Stomach (tissue), 8 donors: ENCODE measurements at regions not wholly inside any gene's neighbourhood (a gene's known extent, or its start where the extent isn't known, plus 50 kb on each side); places are given as distances from the start of the nearest gene placed in this dataset.
"Not testable (repeated sequence)": the region's sequence is repeated elsewhere in the genome, so short reads cannot be mapped to it uniquely, and the experiment has no call there.

ENCODE experiments used
- DNase-seq, 2 donors: peaks; one replicate each; pipeline versions ENCODE4 v3.0.0 to v3.0.0-alpha.2; 2013 to 2019
- H3K27ac ChIP-seq, 5 donors: fragments of 200-600 bp in 4 of 5; sonication (generic) in 4 of 5; one replicate each; pipeline ENCODE4 v1.5.1; 2013 to 2019; ENCODE audit warnings: mild to moderate bottlenecking in 1 of 5, moderate library complexity in 1 of 5
- H3K27me3 ChIP-seq, 3 donors: fragments of 200-600 bp; sonication (generic); one replicate each; pipeline ENCODE4 v1.5.1; 2017 to 2019; ENCODE audit warnings: mixed run types in 1 of 3
- H3K36me3 ChIP-seq, 4 donors: fragments of 200-600 bp; sonication (generic); 1 replicate in 3 of 4; 2 replicates in 1 of 4; pipeline ENCODE4 v1.5.1; 2016 to 2019
- H3K4me1 ChIP-seq, 4 donors: fragments of 200-600 bp; sonication (generic); one replicate each; pipeline ENCODE4 v1.5.1; 2016 to 2019
- H3K4me3 ChIP-seq, 4 donors: fragments of 200-600 bp; sonication (generic) in 3 of 4; one replicate each; pipeline ENCODE4 v1.5.1; 2016 to 2019; ENCODE audit warnings: mild to moderate bottlenecking in 1 of 4
- H3K9me3 ChIP-seq, 4 donors: fragments of 200-600 bp; sonication (generic); one replicate each; pipeline ENCODE4 v1.5.1; 2016 to 2019
- EP300 ChIP-seq: sonication (generic); formaldehyde crosslinking; IDR thresholded peaks from one replicate; pipeline ENCODE4 v1.6.1; 2017; ENCODE audit warnings: antibody characterized with exemption
- POLR2A ChIP-seq, 4 donors: fragments of 450-650 bp; IDR thresholded peaks; one replicate each; pipeline ENCODE4 v1.6.1; 2016; ENCODE audit warnings: antibody characterized with exemption in 4 of 4, control low read depth in 2 of 4, mild to moderate bottlenecking in 1 of 4, moderate library complexity in 1 of 4
- POLR2AphosphoS5 ChIP-seq, 3 donors: sonication (generic); formaldehyde crosslinking; IDR thresholded peaks; one replicate each; pipeline ENCODE4 v1.6.1; 2016; ENCODE audit warnings: antibody characterized with exemption in 3 of 3
- WGBS, 5 donors: extraction: QIAGEN DNeasy Blood & Tissue Kit in 3 of 5; methylation state at CpG; one replicate each; pipeline versions ENCODE4 v1.1.5 to v1.1.7; 2013 to 2018; 5-methylcytosine and 5-hydroxymethylcytosine counted together
- intact Hi-C: fragments of 100-400 bp; cut with DNase I; formaldehyde crosslinking; loops from one replicate; pipeline ENCODE4 v1.15.1; 2023; ENCODE audit warnings: low total_unique reads
- TF ChIP-seq, protein P1 (sequence below), 7 experiments: fragments of 450-650 bp in 4 of 7; fragments of 200-600 bp in 3 of 7; sonication (generic) in 3 of 7; IDR thresholded peaks; one replicate each; pipeline ENCODE4 v1.5.1; 2016 to 2019; ENCODE audit warnings: antibody characterized with exemption in 7 of 7, control low read depth in 2 of 7, mild to moderate bottlenecking in 1 of 7
- donor health status: healthy with polysubstance abuse.
- donor health status: Bipolar disorder and iron deficiency.
- donor health status: healthy.

DNA sequence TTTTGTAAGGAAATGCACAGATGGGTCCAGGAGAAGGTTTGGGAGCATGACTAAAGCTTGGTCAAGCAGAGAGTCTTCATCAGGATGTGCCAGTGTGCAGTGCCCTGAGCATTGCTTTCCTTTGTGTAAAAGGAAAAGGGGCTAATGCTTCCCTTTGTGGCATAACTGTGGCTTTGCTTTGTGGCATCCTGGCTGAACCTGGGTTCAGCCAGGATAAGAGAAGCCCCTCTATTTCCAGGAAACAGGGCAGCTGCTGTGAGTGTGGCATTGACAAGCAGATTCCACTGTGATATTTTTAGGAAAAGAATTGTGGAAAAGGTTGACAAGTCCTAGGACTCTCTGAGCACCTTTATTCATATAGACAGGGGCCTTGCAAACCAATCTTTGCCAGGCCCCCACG, 193.4 kb upstream of the CXCL12 start:
- no peaks in the 10 kb centered on the region for H3K4me1 ChIP-seq
- H3K4me3 ChIP-seq: no peak overlapping the region
- H3K9me3 ChIP-seq: no peaks in the 10 kb centered on the region
- intact Hi-C loops: no loop called here
- H3K36me3 ChIP-seq: no peaks in the 10 kb centered on the region
- H3K27me3 ChIP-seq: no peaks in the 10 kb centered on the region
- DNase-seq: no peak
- TF ChIP-seq POLR2AphosphoS5 (IDR thresholded peaks at IDR 0.05) (no peak), EP300 (no peak), POLR2A (IDR thresholded peaks at IDR 0.05) (no peak)
- TF ChIP-seq, protein P1, sequence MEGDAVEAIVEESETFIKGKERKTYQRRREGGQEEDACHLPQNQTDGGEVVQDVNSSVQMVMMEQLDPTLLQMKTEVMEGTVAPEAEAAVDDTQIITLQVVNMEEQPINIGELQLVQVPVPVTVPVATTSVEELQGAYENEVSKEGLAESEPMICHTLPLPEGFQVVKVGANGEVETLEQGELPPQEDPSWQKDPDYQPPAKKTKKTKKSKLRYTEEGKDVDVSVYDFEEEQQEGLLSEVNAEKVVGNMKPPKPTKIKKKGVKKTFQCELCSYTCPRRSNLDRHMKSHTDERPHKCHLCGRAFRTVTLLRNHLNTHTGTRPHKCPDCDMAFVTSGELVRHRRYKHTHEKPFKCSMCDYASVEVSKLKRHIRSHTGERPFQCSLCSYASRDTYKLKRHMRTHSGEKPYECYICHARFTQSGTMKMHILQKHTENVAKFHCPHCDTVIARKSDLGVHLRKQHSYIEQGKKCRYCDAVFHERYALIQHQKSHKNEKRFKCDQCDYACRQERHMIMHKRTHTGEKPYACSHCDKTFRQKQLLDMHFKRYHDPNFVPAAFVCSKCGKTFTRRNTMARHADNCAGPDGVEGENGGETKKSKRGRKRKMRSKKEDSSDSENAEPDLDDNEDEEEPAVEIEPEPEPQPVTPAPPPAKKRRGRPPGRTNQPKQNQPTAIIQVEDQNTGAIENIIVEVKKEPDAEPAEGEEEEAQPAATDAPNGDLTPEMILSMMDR (IDR thresholded peaks at IDR 0.05): no peak
- 48 to 94% (median 75%) methylated on average over 1 of the region's 1 CpG for WGBS, 5 donors
- H3K27ac ChIP-seq: no peak overlapping the region

DNA sequence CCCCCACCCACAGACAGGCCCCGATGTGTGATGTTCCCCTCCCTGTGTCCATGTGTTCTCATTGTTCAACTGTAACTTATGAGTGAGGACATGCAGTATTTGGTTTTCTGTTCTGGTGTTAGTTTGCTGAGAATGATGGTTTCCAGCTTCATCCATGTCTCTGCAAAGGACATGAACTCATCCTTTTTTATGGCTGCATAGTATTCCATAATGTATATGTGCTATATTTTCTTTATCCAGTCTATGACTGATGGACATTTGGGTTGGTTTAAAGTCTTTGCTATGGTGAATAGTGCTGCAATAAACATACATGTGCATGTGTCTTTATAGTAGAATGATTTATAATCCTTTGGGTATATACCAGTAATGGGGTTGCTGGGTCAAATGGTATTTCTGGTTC, 194.1 kb upstream of the CXCL12 start:
- H3K36me3 ChIP-seq, H3K4me3 ChIP-seq, H3K27ac ChIP-seq, H3K27me3 ChIP-seq, H3K4me1 ChIP-seq, H3K9me3 ChIP-seq, DNase-seq, intact Hi-C loops: not testable (repeated sequence)
- WGBS, 5 donors: 94 to 100% (median 100%) methylated on average over 1 of the region's 1 CpG

DNA sequence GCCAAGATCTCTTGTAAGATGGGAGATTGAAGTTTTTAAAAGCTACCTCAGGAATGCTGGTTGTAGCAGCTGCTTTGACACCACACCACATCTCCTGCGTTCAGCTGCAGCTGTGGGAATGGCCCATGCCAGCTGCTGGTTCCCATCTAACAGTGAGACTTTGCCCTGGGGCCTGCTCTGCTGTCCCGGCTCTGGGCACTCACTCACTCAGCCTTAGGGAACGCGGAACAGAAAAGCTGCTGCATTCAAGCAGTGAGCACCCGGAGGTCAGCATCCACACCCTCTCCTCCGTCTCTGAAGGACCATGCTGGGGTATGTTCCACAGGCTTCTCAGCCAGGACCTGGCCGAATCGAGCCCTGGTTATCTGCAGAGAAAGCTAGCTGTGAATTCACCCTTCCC, 197.1 kb upstream of the CXCL12 start:
- no peaks in the 10 kb centered on the region for H3K9me3 ChIP-seq
- no peak overlapping the region for H3K27ac ChIP-seq
- no peaks in the 10 kb centered on the region for H3K36me3 ChIP-seq
- WGBS, 5 donors: 73 to 88% (median 76%) methylated on average over 4 to 8 of the region's 8 CpGs
- TF ChIP-seq POLR2AphosphoS5 (IDR thresholded peaks at IDR 0.05) (no peak), POLR2A (IDR thresholded peaks at IDR 0.05) (no peak), EP300 (no peak)
- TF ChIP-seq, protein P1 (IDR thresholded peaks at IDR 0.05): no peak
- no peaks in the 10 kb centered on the region for H3K4me1 ChIP-seq
- no peak for DNase-seq
- intact Hi-C loops: no loop called here
- H3K27me3 ChIP-seq: no peaks in the 10 kb centered on the region
- no peak overlapping the region for H3K4me3 ChIP-seq

DNA sequence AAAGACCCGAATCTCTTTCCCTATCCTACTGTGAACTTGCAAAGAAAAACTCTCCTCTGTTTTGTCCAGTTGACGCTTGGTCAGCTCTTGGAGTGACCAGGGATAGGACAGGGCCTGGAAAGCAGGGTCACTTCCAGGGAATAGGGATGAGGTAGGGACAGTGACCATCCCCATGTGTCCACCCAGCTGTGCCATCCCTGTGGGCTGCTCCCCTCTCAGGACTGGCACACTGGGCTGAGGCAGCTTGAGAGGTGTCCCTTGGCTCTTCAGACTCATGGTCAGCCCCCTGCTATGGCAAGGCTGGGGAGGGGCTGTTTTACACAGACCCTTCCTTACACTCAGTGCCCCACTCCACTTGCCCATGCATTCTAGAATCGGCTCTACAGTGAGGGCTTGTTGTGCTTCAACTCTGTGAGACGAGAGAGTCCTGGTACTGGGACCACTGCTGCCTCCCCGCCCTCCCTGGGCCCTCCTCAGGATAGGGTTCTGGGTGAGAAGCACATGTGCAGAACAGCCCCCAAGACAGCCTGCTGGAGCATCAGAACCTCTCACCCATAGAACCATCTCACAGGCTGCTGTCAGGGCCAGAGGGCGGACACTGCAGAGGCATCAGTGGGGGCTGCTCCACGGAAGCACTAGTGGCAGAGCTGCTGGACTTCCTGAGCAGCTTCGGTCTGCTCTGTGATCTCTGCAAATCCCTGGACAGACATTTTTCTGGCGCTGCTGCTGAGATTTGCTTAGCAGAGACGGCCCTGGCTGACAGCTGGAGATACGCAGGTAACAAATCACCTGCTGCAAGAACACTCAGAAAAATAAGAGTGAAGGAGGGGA, 202.8 kb upstream of the CXCL12 start:
- no peak overlapping the region for H3K4me3 ChIP-seq
- no peaks in the 10 kb centered on the region for H3K9me3 ChIP-seq
- WGBS, 5 donors: 60 to 77% (median 66%) methylated on average over 8 to 11 of the region's 11 CpGs
- no peaks in the 10 kb centered on the region for H3K36me3 ChIP-seq
- no peaks in the 10 kb centered on the region for H3K27me3 ChIP-seq
- intact Hi-C loops: no loop called here
- peaks cover 0 to 8% (median 0%) of the 10 kb centered on the region in 4 donors for H3K4me1 ChIP-seq
- TF ChIP-seq EP300 (no peak), POLR2A (IDR thresholded peaks at IDR 0.05) (no peak), POLR2AphosphoS5 (IDR thresholded peaks at IDR 0.05) (no peak)
- TF ChIP-seq, protein P1 (IDR thresholded peaks at IDR 0.05): no peak
- H3K27ac ChIP-seq: no peak overlapping the region
- no peak for DNase-seq
